ENCODE measurements at regions not wholly inside any gene's neighbourhood (a gene's known extent, or its start where the extent isn't known, plus 50 kb on each side); places are given as distances from the start of the nearest gene placed in this dataset.

DNA sequence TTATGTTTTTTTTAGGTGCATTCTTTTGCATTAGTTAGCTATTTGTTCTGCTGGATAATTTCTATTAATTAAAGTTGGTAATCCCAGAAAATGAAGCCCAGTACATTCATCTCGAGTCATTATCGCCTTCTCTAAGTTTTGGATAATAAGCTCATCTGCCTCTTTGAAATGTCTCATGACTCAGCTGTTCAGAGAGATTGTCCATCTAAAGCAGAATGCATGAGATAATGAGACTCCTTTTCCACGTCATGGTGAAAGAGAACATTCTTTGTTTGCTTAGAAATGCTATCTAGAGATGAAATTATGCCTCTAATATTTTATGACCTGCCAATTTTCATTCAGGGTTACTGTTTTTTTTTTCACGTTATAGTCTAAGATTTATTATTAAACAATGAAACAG is 374.7 kb upstream of the GOLIM4 start:
- intact Hi-C loops (cut with micrococcal nuclease): no loop called here

DNA sequence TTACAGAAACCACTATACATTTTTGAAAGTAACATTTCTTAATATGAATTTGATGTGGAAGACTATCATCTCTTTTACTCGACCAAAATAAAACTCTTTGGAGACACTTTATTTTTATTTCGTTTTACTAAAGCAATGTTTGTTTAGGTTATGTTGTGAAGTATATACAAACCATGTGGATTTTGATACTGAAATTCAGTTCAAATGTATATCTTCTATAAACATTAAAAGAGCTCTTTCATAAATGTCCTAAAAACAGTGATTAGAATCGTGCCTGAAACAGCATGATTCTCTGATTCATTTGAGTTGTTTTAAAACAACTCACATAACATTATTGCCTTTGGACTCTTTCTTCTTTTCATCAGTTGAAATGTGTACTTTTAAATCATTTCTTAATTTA is 373.7 kb upstream of the GOLIM4 start:
- intact Hi-C loops (cut with micrococcal nuclease): no loop called here

DNA sequence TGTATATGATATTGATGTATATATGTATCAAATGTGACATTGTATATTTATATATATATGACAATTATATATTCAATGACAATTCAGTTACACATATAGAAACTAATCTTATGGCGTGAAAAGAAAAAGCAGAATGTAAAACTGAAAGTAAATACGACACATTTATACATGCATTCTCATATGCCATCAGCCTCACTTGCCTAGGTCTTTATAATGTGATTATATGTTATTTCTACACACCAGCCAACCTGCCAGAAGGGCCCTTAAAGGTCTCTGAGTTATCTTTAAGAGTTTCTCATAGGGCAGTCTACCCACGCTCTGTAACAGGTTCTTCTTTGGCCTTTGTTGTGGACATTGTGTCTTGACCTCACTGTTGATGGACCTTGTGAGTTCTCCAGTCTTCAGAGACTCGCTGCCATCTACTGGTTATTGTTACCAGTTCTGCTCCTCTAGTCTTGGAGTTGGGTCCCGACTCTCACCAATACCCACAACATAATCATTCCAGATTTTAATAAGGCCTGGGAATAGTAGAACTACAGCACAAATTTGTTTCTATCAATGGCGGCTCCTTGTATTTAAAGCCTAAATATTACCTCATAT is 371.5 kb upstream of the GOLIM4 start:
- intact Hi-C loops (cut with micrococcal nuclease): loop anchor here (1.0 to 2.0 kb wide), 2 partner anchors 256 to 420 kb away; no protein-coding TSS in a partner anchor

DNA sequence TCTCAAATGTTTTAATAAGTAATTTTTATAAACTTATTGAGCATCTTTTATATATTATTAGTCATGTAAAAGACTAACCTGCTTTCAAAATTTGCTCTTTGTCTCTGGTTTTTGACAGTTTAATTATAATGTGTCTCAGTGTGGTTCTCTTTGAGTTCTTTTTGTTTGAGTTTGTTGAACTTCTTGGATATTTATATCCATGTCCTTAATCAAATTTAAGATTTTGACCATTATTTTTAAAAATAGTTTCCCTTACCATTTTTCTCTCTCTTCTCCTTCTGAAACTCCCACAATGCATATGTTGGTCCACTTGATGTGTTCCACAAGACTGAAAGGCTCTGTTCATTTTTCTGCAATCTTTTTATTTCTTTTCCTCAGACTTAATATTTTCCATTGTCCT is 366.1 kb upstream of the GOLIM4 start:
- intact Hi-C loops (cut with micrococcal nuclease): no loop called here

DNA sequence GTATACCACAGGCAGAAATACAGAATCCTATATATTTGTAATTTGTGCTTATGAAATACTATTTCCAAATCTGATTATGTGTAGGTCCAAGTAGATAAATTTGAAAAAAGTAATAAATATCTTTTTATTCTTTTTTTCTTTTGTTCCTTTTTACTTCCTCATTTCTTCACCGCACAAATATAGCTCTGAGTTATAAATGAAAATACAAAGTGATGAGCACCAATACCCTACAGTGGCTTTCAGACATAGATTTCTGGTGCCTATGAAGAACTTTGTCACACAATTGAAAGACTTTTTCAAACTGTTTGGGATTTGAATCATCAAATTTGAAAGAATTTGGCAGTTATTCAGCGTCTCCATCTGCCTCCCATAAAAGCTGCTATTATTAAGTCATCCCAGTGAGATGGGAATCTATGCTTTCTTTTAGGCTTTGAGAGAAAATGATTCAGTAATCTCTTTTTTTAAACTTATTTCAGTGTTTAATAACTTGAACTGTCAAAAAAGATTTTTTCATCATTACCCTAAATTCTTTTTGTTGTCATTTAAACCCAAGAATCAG is 363.6 kb upstream of the GOLIM4 start:
- intact Hi-C loops (cut with micrococcal nuclease): no loop called here

DNA sequence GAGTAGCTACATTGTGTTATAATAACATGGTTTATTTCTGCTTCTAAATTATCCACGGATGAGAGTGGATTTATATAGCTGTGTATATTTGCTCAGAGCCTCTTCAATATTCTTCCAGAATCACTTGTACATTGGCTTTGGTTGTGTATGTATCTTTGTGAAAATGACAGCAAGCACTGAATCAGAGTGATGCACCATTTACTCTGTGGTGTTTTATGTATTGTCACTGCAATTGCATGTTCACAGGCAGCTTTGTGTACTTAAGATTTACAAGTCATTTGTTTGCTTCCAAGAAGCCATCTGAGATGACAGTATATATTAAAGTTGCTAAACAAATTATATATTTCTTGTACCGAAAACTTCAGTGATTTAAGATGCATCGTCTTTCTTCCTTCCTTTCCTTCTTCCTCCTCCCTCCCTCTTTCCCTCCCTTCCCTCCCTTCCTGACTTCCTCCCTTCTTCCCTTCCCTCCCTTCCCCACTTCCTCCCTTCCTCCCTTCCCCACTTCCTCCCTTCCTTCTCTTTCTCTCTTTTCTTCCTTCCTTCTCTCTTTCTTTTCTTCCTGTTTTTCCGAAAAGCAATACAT is 362.3 kb upstream of the GOLIM4 start:
- intact Hi-C loops (cut with micrococcal nuclease): no loop called here

DNA sequence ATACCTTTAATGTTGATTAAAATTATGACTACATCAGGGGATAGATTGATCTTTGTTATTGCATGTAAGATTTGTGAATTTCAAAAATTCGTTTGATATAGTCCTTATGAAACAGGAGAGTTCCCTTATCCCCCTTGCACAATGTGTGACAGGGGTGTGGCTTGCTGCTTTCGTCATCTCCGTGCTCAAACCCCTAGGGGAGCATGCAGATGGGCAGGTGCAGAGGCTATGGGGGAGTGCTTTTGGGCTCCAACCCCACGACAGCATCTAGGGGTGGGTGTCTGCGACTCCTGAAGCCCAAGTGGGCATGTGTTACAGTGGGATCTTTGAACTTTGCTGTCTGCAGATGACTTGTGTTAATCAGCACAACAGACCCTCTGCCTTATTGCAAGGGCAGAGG is 360.1 kb upstream of the GOLIM4 start:
- intact Hi-C loops (cut with micrococcal nuclease): no loop called here

DNA sequence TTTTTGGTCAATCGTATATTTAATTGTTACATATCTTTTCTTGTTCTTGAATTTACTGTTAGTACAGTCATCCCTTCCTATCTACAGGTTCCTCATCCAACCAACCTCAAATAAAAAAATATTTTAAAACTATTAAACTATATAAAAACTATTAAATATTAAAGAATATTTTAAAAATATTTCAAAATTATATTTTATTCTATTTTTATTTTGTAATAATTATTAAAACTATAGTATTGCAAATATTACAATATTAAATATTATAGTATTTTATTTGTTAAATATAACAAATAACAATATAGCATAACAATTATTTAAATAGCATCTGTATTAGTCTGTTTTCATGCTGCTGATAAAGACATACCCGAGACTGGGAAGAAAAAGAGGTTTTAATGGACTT is 357.9 kb upstream of the GOLIM4 start:
- intact Hi-C loops (cut with micrococcal nuclease): no loop called here

DNA sequence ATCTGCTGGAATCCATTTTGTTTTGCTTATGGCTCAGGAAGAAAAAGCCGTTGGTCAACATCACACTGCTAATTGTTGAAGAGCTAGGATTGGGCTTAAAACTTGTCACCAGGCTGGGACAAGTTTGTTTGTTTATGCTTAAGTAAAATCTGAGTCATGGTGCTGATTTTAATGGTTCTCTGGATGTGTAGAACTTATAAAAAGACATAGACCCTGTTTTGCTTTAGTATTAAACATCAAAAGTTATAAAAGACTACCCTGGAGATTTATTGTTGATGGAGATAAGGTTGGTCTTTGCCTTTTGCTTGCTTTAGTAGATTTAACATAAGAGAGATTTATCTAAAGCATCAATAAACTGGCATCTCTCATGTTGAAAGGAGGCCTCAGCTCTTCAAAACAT is 348.2 kb upstream of the GOLIM4 start:
- intact Hi-C loops (cut with micrococcal nuclease): no loop called here

DNA sequence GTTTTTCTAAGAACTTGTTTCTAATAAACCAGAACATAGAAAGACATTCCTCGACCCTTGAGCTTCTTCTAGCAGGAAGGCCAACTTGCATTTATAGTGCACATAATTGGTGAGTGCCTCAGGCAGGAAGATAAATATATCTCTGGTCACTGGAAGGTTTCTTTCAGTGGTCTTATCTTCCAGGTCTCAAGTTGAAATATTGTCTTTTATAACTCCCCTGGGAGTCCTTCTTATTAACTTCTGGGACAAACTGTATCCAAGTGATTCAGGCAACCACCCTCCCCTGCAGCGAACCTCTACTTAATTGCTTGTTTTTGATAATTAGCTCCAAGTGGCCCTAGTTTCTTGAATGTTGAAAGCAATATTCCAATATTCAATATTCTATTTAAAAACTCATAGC is 346.8 kb upstream of the GOLIM4 start:
- intact Hi-C loops (cut with micrococcal nuclease): no loop called here

DNA sequence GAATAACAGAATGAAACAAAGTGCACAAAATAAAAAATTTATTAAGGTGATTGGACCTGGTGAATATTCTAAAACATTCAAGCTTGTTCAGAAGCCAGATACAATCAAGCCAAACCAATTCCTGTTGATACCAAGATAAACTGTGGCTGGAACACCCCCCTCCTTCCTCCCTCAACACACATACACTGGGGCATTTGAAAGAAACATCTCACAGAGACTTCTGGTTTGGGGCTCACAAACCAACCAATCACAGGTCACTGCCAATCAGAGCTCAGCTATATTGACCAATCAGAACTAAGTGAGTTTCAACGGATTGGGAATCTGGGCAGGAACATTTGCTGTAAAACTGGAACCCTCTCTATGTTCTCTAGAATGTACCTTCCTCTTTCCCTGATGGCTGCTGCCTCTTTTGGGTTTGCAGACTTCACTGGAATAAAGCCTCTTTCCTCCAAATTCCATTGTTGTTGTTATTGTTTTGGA is 340.6 kb upstream of the GOLIM4 start:
- intact Hi-C loops (cut with micrococcal nuclease): no loop called here

DNA sequence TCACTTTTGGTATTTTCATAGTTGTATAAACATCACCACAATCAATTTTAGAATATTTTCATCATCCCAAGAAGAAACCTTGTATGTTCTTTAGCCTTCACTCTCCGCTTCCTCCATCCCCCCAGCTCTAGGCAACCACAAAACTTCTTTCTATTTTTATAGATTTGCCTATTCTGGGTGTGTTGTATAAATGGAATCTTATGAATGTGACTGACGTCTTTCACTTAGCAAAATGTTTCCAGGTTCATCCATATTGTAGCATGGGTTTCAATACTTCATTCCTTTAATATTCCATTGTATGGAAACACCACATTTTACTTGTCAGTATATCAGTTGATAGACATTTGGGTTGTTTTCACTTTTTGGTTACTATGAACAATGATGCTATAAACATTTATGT is 335.8 kb upstream of the GOLIM4 start:
- intact Hi-C loops (cut with micrococcal nuclease): no loop called here

DNA sequence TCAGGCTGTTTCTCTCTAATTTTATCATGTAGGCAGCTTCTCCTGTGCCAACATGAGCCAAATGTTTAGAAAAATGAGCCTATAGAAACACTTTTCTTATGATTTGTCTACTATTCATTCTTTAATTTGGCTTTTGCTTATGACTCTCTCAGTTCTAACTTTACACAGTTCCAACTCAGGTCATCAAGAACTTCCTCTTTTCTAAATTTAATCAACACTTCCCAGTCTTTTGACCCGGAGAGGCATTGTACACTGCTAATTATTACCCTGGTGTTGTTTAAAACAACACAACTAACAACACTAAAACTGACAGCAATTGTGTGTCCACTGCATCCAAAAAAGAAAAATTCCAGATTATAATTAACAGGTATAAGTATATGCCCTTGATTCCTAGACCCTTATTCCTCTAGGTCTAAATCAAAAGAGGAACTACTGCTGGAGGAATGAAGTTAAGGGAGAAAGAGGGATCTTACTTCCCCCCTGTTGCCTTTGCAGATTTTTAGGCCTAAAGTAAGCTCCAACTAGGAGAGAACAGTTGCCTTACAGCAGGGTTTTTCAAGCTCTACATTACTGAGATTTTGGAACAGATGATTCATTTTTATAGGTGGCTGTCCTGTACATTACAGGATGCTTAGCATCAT is 332.2 kb upstream of the GOLIM4 start:
- intact Hi-C loops (cut with micrococcal nuclease): no loop called here

DNA sequence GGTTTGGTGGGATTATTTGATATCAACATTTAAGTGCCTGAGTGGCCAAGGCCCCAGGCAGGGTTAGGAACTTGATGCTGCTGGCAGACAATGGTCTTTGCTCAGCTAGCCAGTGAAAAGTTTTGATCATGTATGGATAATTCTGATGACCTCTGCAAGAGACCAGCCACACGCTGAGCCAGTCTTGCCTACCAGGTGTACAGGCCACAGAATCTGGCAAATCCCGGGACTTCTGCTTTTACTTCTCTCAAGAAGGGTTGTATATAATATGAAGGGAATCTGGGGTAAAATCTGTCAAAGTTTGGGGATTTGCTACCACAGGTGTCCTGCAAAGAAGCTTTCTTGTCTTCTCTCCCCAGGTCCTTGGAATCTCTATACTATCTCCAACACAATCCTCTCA is 331.4 kb upstream of the GOLIM4 start:
- intact Hi-C loops (cut with micrococcal nuclease): no loop called here

DNA sequence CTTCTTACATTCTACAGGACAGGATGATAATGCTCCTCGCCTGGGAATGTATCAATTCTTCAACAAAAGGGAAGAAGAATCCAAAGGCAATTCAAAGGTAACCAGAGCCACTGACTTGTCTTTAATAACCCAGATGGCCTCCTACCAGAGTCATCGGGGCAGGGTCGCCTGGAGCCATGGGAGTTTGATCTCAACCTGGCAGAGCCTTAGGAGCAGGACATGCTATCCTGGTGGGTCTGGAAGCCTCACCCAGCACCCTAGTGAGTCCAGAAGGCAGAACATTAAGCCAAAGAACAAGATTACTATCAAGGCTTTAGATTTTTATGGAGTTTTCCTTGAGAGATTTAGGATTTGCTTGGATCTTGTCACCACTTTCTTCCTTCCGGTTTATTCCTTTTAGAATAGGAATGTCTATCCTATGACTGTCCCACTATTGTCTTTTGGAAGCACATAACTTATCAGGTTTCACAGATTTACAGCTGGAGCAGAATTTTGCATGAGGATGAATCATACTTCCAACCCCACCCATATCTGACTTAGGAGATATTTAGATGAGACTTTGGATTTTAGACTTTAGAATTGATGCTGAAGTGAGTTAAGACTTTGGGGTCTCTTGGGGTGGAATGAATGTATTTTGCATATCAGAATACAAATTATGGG is 330.3 kb upstream of the GOLIM4 start:
- intact Hi-C loops (cut with micrococcal nuclease): no loop called here

DNA sequence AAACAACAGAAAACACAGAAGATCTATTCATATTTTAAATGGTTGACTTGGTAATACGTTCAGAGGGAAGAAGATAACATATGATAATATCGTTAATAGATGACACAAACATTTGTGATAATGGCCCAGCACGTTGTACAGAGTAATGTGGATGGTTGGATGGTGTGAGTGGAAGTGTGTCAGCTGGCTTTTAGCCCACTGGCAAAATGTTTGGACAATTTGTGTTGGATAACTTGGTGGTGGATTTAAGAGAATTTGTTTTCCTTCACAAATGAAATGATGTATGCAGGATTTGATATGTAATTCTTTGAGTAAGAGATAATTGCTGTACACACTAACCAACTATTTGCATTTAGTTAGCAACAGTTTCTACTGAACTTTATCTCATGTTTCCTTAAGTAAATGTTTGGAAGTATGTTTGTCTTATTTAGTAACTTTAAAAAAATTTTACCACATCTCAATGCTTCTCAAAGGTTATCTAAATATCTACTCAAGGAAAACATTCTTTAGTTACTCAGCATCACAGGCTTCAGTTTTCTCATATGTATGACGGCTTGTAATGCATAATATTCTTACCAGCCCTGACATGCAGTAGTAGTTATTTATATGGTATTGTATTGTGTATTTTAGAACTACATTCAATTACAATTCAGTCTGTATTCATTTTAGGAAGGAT is 328.5 kb upstream of the GOLIM4 start:
- intact Hi-C loops (cut with micrococcal nuclease): no loop called here

DNA sequence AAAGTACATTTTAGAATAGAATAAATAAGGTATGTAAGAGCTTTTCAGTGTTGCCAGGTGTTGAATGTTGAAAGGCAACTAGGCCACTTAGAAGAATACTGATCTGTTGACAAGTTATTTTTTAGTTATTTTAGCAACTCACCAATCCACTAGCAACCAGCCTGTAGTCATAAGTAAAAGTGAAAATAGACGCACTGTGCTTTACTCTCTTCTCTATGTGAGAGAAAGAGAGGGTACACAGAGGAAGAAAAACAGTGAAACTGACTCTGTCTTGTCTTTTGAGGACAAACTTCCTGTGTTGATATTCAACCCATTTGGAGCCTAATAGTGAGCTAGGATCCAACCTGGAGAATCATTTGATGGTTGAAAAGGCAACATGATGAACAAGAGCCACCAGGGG is 327.1 kb upstream of the GOLIM4 start:
- intact Hi-C loops (cut with micrococcal nuclease): no loop called here

DNA sequence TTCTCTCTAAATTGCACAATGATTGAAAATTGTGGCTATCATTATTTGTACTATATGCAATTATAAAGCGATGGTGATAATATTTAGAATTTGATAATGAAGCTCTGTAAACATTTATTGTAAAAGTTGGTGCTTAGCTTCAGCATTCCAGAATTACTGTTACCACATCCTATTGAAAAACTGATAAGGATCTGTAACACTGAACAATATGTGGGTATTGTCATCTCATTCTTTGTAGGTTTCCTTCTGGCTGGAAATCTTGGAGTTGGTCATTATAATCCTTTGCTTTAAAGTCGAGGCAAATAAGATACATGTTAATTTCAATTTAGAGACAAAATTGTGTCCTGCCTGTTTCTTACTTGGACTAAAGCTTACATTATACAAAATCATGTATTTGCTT is 323.4 kb upstream of the GOLIM4 start:
- intact Hi-C loops (cut with micrococcal nuclease): no loop called here

DNA sequence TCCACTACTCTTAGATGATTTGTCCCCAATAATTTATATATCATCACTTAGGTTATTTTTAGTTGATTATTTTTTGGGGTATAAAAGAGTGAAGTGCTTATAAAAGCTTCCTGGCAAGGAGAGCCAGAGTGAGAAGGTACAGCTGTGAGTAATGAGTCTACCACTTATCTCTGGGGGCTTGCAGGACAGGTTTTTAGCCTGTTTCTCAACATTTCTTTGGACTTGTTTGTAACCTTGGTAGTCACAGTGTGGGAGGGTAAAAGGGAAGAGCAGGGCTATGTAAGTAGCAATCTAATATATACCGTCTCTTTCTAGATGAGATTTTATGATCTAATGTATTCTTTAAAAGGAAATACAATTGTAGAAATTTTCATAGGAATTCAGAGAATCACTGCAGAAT is 321.3 kb upstream of the GOLIM4 start:
- intact Hi-C loops (cut with micrococcal nuclease): no loop called here

DNA sequence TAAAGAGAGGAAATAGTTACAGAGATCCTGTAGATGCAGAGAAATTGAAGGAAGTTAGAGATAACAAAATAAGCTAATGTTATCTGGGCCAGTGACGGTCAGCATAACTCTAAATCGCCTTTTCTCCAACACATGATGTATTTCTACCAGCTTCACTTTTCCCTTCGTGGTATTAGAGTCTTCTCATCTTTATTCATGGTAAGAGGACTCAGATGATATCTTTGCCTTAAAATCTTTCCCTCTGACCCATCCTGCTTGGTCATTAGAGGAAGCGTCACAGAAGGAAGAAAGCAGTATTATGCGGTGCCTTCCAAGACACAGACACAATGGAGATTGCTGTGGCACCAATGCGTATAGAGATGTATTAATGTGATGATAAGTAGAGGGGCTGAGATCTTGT is 320.7 kb upstream of the GOLIM4 start:
- intact Hi-C loops (cut with micrococcal nuclease): no loop called here

DNA sequence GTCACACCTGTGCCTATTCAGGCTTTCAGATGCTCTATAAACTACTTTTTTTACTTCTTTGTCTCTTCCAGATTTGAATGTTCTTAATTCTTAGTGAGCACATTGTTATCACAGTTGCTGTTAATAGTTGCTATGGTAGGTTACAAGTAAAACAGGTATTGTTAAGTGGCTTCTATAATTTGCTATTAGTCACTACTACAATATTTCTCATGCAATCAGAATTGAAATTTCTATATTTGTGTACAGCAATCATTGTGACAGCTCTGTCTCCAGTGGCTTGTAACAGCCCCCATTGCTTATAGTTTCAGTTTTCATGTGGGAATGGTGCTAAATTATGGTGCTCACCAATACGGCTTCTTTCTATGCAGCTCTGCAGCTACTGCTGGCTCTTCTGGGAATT is 318.4 kb upstream of the GOLIM4 start:
- intact Hi-C loops (cut with micrococcal nuclease): no loop called here

DNA sequence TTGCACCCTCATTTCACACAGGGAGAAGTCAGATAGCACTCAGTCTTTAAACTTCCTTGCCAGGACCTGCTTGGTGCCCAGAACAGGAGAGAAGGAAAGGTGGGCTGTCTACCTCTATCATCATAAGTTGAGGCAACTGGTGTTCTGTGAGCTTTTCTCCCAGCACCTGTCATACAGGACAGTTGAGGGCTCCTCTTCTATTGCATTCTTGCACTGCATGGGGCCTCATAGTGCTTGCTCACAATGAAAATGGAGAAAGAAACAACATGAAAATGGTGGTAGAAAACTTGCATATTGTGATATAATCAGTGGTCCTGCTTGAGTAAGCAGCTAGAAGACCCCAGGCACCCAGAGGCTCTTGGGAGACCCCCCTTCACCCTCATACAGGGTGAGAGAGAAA is 311.7 kb upstream of the GOLIM4 start:
- intact Hi-C loops (cut with micrococcal nuclease): no loop called here
